Activated T-helper 2 cell treated with anti-CD3 and anti-CD28 coated beads, Interferon-gamma antibody, Interleukin-2, Interleukin-4, amounts not matched to agents 10 μg/mL and 5 μg/mL and 100 μg/mL, durations not matched to agents 14 hours and 24 hours and 36 hours (primary cell): ENCODE measurements at regions not wholly inside any gene's neighbourhood (a gene's known extent, or its start where the extent isn't known, plus 50 kb on each side); places are given as distances from the start of the nearest gene placed in this dataset.

ENCODE experiments used
- DNase-seq: peaks from one replicate; pipeline ENCODE4 v3.0.0; 2021; ENCODE audit warnings: low spot score
- H3K27ac Mint-ChIP-seq: one replicate; pipeline ENCODE4 v1.8.0; 2021; ENCODE audit warnings: mixed read lengths
- H3K27me3 Mint-ChIP-seq: one replicate; pipeline ENCODE4 v1.8.0; 2021; ENCODE audit warnings: low read depth, mixed read lengths
- H3K36me3 Mint-ChIP-seq: one replicate; pipeline ENCODE4 v1.8.0; 2021; ENCODE audit warnings: low read depth, mixed read lengths
- H3K4me1 Mint-ChIP-seq: one replicate; pipeline ENCODE4 v1.8.0; 2021; ENCODE audit warnings: low read depth, mixed read lengths
- H3K4me3 Mint-ChIP-seq: one replicate; pipeline ENCODE4 v1.8.0; 2021; ENCODE audit warnings: low read depth, mild to moderate bottlenecking, moderate library complexity, mixed read lengths
- H3K9me3 Mint-ChIP-seq: one replicate; pipeline ENCODE4 v1.8.0; 2021; ENCODE audit warnings: mixed read lengths
- intact Hi-C: fragments of 100-400 bp; cut with micrococcal nuclease; formaldehyde crosslinking; loops from one replicate; pipeline ENCODE4 v1.15.1; 2023

DNA sequence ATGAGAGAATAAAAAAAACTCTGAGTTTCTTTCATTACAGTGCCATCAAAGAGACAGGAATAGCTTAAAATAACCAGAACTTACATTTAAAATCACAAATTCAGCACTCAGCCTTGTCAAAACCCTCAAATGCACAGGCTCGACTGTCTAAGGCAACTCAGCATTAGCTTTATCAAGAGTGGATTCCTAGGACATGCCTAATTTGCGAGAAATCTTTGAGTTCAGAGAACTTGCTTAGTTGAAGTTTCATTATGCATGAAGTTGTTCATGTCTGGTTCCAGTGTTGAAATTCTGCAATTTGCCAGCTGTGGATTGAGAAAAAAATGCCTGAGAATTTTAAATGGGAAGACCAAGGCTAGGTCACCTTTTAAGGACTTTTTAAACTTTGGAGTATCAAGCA, 151.1 kb downstream of the LRRC70 start:
- H3K36me3 Mint-ChIP-seq = no peaks in the 10 kb centered on the region
- DNase-seq = no peak
- peaks cover 9% of the 10 kb centered on the region for H3K27me3 Mint-ChIP-seq
- intact Hi-C loops = no loop called here
- no peak overlapping the region for H3K27ac Mint-ChIP-seq
- peaks cover 5% of the 10 kb centered on the region for H3K9me3 Mint-ChIP-seq
- no peak overlapping the region for H3K4me3 Mint-ChIP-seq
- H3K4me1 Mint-ChIP-seq = peaks cover 14% of the 10 kb centered on the region

DNA sequence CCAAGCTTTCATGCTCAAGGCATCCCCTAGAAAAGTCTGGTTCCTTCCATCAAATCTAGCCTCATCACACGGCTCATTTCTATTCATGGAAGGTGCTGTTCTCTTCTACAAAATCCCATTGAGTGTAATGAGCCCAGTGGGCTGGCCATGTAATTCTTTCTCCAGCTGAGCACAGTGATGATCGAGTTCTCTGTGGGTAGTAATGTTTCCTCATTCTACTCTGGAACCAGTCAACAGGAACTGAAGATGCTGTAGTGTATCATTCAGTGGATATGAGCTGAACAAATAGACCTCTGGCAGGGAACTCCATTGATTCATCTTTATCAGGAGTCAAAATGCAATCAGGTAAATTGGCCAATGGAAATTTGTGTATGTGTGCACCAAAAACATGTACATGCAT, 149.2 kb downstream of the LRRC70 start:
- intact Hi-C loops = no loop called here
- no peaks in the 10 kb centered on the region for H3K36me3 Mint-ChIP-seq
- peaks cover 2% of the 10 kb centered on the region for H3K27me3 Mint-ChIP-seq
- H3K27ac Mint-ChIP-seq = no peak overlapping the region
- H3K4me3 Mint-ChIP-seq = no peak overlapping the region
- H3K9me3 Mint-ChIP-seq = no peaks in the 10 kb centered on the region
- peaks cover 14% of the 10 kb centered on the region for H3K4me1 Mint-ChIP-seq
- DNase-seq = no peak

DNA sequence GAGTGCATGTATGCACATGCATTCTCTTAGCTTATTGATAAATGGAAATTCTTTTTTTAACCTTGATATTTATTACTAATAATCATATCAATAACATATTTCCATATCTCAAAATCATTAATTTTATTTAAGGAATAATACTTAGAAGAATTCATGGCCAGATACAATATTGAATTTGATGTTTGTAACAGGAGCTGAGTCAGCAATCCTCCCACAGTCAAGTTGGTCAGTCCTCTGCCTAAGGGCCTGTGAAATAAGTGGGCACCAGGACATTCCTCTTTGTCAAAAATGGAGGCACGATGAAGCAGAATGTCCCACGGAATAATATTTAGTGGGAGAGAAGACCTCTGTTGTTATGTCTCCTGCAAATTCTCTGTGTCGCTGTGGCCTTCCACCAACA, 148.6 kb downstream of the LRRC70 start:
- H3K9me3 Mint-ChIP-seq = no peaks in the 10 kb centered on the region
- intact Hi-C loops = no loop called here
- no peaks in the 10 kb centered on the region for H3K36me3 Mint-ChIP-seq
- H3K27me3 Mint-ChIP-seq = peaks cover 6% of the 10 kb centered on the region
- no peak overlapping the region for H3K4me3 Mint-ChIP-seq
- H3K4me1 Mint-ChIP-seq = peaks cover 12% of the 10 kb centered on the region
- H3K27ac Mint-ChIP-seq = no peak overlapping the region
- DNase-seq = no peak

DNA sequence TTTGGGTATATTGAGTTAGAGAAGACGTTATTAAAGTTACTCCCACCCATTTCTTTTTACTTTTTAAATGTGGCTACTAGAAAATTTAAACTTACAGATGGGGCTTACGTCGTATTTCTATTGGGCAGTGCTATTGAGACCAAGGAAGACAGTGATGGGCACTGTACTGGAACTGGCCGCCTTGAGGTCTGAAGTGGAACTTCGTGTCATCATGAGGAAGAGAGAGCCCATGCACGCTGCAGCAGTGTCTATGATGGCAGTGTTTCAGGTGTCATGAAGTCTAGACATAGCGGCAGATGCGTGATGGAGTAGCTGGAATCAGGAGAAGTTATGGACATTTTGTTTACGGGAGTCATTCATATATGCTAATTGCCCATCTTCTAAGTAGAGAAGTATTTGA, 143.7 kb downstream of the LRRC70 start:
- H3K4me1 Mint-ChIP-seq = peaks cover 2% of the 10 kb centered on the region
- H3K36me3 Mint-ChIP-seq = no peaks in the 10 kb centered on the region
- intact Hi-C loops = no loop called here
- H3K9me3 Mint-ChIP-seq = no peaks in the 10 kb centered on the region
- DNase-seq = no peak
- H3K4me3 Mint-ChIP-seq = no peak overlapping the region
- no peak overlapping the region for H3K27ac Mint-ChIP-seq
- peaks cover 16% of the 10 kb centered on the region for H3K27me3 Mint-ChIP-seq

DNA sequence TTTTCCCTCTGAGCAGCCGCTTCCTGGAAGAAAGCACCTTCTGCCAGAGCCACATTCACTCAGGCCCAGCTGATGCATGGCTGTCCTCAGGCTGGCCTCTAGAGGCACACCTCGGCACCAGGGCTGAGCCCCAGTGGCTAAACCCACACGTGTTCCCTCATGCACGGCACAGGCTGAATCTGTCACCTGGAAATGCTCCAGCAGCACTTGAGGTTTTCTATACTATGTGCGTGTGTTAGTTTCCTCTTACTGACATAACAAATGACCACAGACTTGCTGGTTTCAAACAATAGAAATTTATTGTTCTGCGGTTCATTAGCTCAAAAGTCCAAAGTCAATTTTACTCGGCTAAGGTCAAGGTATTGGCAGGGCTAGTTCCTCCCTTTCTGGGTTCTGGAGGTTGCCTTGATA, 141.4 kb downstream of the LRRC70 start:
- intact Hi-C loops = no loop called here
- H3K9me3 Mint-ChIP-seq = no peaks in the 10 kb centered on the region
- peaks cover 19% of the 10 kb centered on the region for H3K27me3 Mint-ChIP-seq
- H3K4me3 Mint-ChIP-seq = no peak overlapping the region
- no peak overlapping the region for H3K27ac Mint-ChIP-seq
- DNase-seq = no peak
- H3K36me3 Mint-ChIP-seq = no peaks in the 10 kb centered on the region
- peaks cover 2% of the 10 kb centered on the region for H3K4me1 Mint-ChIP-seq

DNA sequence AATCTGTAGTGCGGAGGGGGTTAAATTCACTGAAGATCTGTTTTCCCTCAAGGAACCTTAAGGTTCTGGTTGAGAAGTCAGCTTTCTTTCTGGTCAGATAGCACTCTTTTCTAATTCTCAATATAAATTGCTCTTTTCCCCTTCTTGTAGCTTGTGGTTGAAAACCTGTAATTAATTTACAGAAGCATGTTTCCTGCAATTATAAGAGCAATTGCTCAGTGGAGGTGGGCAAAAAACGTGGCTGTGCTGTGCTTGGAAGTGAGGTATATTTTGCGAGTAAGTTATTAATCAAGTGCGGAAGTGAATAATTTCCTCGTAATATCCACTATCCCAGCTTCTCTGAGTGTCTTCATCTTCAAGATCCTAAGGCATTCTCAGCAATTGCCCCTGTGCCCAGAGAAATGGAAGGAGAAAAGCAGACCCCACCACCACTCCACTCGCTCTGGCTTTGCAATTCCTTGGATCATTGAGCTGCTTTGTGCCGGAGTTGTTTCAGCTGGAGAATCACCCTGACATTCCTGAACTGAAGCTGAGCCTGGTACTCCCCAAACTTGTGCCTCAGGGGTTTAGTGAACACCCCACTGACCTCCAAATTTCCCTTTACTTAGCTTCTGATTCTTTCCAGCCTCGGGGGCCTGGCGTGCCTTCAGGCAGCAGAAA, 140.6 kb downstream of the LRRC70 start:
- H3K9me3 Mint-ChIP-seq = no peaks in the 10 kb centered on the region
- H3K27me3 Mint-ChIP-seq = peaks cover 19% of the 10 kb centered on the region
- no peak for DNase-seq
- intact Hi-C loops = no loop called here
- H3K27ac Mint-ChIP-seq = no peak overlapping the region
- no peaks in the 10 kb centered on the region for H3K36me3 Mint-ChIP-seq
- H3K4me3 Mint-ChIP-seq = no peak overlapping the region
- no peaks in the 10 kb centered on the region for H3K4me1 Mint-ChIP-seq

DNA sequence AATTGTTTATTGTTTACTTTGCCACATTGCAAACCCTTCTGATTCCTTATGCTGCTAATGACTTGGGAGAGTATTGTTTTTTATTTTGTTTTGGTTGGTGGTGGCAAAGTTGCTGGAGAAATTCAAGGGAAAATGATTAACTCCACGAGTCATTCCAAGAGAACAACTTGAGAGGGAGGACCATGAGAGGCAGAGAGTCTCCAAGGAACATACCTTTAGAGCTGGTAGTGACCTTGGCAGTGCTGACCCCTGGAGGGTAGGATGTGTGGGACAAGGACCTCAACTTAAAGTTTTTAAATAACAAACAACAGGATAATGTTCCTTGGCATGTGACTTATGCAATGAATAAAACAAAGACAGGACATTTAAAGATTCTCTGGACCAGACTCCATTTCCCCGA, 139.7 kb downstream of the LRRC70 start:
- DNase-seq = no peak
- Mint-ChIP-seq H3K4me1 (no peaks in the 10 kb centered on the region), H3K27ac (no peak overlapping the region), H3K9me3 (no peaks in the 10 kb centered on the region), H3K27me3 (peaks cover 19% of the 10 kb centered on the region), H3K4me3 (no peak overlapping the region), H3K36me3 (no peaks in the 10 kb centered on the region)
- intact Hi-C loops = no loop called here

DNA sequence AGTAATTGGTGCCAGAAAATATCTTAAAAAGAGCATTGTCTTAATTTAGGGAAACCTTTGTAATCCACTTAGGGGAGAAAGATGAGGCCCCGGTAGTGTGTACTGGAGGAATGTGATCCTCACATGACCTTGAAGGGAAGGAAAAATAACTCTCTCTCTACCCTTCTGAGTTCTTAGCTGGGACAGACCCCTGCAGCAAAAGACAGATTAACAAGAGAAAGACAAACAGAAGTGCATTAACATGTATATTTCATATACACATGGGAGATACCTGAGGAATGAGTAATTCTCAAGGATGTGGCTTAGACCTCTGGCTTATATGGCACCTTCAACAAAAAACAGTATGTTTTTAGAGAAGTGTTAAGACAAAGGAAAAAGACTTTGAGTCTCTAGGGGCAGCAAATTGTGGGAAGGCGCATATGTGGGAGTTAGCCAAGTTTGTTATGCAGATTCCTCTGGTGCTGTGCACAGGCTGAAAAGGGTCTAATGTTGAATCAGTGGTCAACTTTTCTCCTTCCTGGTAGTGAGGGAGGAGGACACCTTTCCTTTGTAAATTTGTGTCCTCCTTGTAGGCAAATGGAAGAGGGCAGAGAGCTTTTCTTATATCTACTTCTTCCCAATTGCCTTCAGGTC, 138.8 kb downstream of the LRRC70 start:
- no peak overlapping the region for H3K4me3 Mint-ChIP-seq
- H3K27ac Mint-ChIP-seq = no peak overlapping the region
- no peaks in the 10 kb centered on the region for H3K9me3 Mint-ChIP-seq
- no peaks in the 10 kb centered on the region for H3K4me1 Mint-ChIP-seq
- peaks cover 16% of the 10 kb centered on the region for H3K27me3 Mint-ChIP-seq
- intact Hi-C loops = no loop called here
- no peak for DNase-seq
- H3K36me3 Mint-ChIP-seq = no peaks in the 10 kb centered on the region

DNA sequence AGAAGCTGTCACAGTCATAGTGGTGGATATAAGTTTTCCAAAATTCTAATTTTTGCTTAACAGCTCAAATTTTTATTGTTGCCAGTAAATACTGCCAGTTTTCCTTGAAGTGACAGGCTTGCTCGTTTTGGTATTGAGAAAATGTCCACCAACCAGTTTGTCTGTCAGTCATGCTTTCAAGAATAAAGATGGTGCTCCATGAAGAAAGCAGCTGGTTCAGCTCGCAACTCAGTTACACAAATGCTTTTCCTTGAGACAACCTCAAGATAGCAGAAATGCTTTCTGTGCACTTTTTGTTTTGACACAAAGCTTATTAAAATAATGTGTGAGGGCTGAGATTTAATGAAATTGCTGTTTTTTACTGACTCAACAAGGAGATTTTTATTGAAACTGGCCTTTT, 135.7 kb downstream of the LRRC70 start:
- intact Hi-C loops = no loop called here
- H3K36me3 Mint-ChIP-seq = no peaks in the 10 kb centered on the region
- H3K27me3 Mint-ChIP-seq = peaks cover 9% of the 10 kb centered on the region
- H3K9me3 Mint-ChIP-seq = no peaks in the 10 kb centered on the region
- H3K27ac Mint-ChIP-seq = no peak overlapping the region
- DNase-seq = no peak
- H3K4me1 Mint-ChIP-seq = no peaks in the 10 kb centered on the region
- no peak overlapping the region for H3K4me3 Mint-ChIP-seq

DNA sequence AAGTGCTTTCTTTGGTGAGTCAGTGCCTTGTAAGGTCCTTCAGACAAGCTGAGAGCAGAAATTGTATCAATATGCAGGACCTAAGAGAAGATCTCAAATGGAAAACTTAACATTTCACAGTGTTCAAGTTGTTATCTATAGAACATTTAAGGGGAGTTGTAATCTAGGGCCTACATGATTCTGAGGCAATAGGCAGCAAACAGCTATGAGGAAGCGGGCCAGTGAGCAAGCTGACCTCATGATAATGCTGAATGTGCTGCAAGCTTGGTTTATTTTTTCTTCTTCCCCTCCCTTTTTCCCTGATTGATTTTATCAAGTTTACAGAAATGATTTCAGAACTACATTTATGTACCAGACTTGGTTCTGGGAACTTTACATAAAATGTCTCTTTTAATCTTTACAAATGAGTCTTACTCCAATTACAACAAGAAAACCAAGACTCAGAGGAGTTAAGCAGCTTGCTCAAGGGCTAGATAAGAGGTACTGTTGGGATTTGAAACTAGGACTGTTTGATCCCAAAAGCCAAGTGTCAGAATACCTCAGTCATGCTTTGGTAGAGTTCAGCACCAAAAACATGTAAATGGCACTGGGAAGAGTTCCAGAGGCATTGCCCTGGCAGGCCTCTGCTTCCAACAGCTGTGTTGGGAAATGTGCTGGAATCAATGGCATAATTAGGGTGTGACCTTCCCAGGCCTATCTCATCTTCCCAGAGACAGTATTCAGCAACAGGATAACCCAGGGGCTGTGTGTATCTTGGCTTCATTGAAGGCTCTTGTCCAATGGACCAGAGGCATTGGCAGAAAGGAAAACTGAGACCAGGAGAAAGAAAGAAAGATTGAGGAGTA, 130.1 kb downstream of the LRRC70 start:
- intact Hi-C loops = no loop called here
- H3K4me3 Mint-ChIP-seq = no peak overlapping the region
- H3K27me3 Mint-ChIP-seq = peaks cover 3% of the 10 kb centered on the region
- no peak for DNase-seq
- H3K9me3 Mint-ChIP-seq = no peaks in the 10 kb centered on the region
- H3K36me3 Mint-ChIP-seq = no peaks in the 10 kb centered on the region
- H3K27ac Mint-ChIP-seq = no peak overlapping the region
- no peaks in the 10 kb centered on the region for H3K4me1 Mint-ChIP-seq

DNA sequence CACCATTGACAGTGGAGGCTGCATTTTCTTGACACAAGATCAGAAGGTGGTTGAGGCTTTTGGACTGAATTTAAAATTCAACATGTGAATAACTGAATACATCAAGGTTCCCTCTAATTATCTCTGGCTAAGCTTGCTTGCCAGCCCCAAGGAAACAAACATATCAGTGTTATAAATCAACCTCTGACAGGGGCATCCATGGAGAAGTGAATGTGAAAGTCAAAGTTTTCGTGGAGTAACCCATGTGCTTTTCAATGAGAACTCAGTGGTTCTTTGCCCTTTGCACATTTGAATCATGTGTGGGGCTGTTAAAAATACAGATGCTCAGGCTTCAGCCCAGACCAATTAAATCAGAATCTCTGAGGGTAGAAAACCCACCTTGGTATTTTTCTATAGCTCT, 128.9 kb downstream of the LRRC70 start:
- Mint-ChIP-seq H3K27me3 (peaks cover 3% of the 10 kb centered on the region), H3K4me3 (no peak overlapping the region), H3K27ac (no peak overlapping the region), H3K9me3 (no peaks in the 10 kb centered on the region), H3K36me3 (no peaks in the 10 kb centered on the region), H3K4me1 (no peaks in the 10 kb centered on the region)
- DNase-seq = no peak
- intact Hi-C loops = no loop called here

DNA sequence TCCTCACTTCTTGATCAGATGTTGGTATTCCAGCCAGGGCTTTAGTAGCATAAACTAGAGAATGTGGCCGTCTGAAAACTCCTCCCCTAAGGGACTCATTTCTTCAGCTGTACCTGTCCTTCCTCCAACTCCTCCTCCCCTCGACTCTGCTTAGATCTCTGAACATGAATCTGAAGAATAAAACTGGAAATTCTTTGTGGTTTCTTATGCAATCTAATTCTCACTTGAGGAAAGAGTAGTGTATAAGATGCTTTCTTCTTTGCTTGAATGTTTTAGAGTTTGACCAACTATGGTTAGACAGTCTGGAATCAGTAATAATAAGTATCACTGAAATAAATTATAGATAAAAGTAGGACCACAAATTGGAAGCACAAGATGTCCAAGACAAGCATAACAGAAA, 128.5 kb downstream of the LRRC70 start:
- no peaks in the 10 kb centered on the region for H3K9me3 Mint-ChIP-seq
- no peak for DNase-seq
- no peak overlapping the region for H3K27ac Mint-ChIP-seq
- no peaks in the 10 kb centered on the region for H3K36me3 Mint-ChIP-seq
- no peak overlapping the region for H3K4me3 Mint-ChIP-seq
- peaks cover 3% of the 10 kb centered on the region for H3K27me3 Mint-ChIP-seq
- intact Hi-C loops = no loop called here
- H3K4me1 Mint-ChIP-seq = no peaks in the 10 kb centered on the region

DNA sequence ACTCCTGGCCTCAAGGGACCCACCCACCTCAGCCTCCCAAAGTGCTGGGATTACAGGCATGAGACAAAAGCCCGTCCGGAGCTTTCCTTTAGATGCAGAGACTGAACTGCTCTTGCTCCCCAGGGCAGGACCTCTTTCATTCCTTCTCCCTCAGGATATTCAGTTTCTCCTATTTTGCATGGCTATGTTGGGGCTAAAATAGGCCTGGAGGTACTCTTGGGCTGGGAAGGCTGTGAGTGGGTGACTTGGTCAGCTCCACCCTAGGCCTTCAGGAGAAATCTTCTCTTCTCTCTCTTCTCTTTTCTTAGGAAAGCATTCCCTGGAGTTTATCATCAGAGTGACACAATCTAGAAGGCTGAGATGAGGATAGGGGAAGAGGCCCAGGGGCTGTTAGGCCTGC, 126.4 kb downstream of the LRRC70 start:
- Mint-ChIP-seq H3K4me3 (no peak overlapping the region), H3K36me3 (no peaks in the 10 kb centered on the region), H3K4me1 (no peaks in the 10 kb centered on the region), H3K27ac (no peak overlapping the region), H3K27me3 (no peaks in the 10 kb centered on the region), H3K9me3 (no peaks in the 10 kb centered on the region)
- no peak for DNase-seq
- intact Hi-C loops = no loop called here
